Lower leg skin (tissue), 3 donors: ENCODE measurements at regions not wholly inside any gene's neighbourhood (a gene's known extent, or its start where the extent isn't known, plus 50 kb on each side); places are given as distances from the start of the nearest gene placed in this dataset.

ENCODE experiments used
- POLR2A ChIP-seq, 2 donors: fragments of 450-650 bp; IDR thresholded peaks; one replicate each; pipeline ENCODE4 v1.6.1; 2016 to 2017; ENCODE audit warnings: antibody characterized with exemption in 2 of 2, mild to moderate bottlenecking in 1 of 2, moderate library complexity in 1 of 2
- TF ChIP-seq, protein P1 (sequence below), 3 donors: fragments of 450-650 bp; IDR thresholded peaks; one replicate each; pipeline ENCODE4 v1.5.1; 2016; ENCODE audit warnings: antibody characterized with exemption in 3 of 3, mild to moderate bottlenecking in 3 of 3, moderate library complexity in 2 of 3

DNA sequence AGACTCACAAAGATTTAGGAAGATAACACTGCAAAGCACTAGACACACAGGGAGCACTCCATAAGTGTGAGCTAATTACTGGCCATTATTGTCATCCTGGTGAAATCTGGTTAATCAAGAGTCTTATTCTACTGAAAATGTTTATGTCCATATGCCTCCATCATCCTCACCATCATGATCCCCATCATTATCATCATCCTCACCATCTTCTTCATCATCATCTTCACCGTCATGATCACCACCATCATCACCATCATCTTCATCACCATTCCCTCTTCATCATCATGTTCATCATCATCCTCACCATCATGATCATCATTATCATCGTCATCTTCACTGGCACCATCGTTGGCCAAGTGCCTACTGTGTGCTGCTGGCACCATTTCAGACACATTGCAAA, 76.3 kb upstream of the CARD11 start:
- TF ChIP-seq, protein P1, sequence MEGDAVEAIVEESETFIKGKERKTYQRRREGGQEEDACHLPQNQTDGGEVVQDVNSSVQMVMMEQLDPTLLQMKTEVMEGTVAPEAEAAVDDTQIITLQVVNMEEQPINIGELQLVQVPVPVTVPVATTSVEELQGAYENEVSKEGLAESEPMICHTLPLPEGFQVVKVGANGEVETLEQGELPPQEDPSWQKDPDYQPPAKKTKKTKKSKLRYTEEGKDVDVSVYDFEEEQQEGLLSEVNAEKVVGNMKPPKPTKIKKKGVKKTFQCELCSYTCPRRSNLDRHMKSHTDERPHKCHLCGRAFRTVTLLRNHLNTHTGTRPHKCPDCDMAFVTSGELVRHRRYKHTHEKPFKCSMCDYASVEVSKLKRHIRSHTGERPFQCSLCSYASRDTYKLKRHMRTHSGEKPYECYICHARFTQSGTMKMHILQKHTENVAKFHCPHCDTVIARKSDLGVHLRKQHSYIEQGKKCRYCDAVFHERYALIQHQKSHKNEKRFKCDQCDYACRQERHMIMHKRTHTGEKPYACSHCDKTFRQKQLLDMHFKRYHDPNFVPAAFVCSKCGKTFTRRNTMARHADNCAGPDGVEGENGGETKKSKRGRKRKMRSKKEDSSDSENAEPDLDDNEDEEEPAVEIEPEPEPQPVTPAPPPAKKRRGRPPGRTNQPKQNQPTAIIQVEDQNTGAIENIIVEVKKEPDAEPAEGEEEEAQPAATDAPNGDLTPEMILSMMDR (IDR thresholded peaks at IDR 0.05), result no peak
- no peak for TF ChIP-seq POLR2A (IDR thresholded peaks at IDR 0.05)
